Panc1 (cell line): ENCODE measurements at regions not wholly inside any gene's neighbourhood (a gene's known extent, or its start where the extent isn't known, plus 50 kb on each side); places are given as distances from the start of the nearest gene placed in this dataset.

Source experiments
- POLR2AphosphoS5 ChIP-seq: IDR thresholded peaks from 2 replicates; pipeline ENCODE4 v1.6.1; 2012; ENCODE audit warnings: mild to moderate bottlenecking, low read depth, low read length, moderate library complexity
- TF ChIP-seq, protein P1 (sequence below): fragments of 450-650 bp; IDR thresholded peaks from 2 replicates; pipeline ENCODE4 v1.5.1; 2017; ENCODE audit warnings: mild to moderate bottlenecking

GRCh38 chr14:89501381-89501780, 84.3 kb upstream of the FOXN3 start:
- TF ChIP-seq, protein P1, sequence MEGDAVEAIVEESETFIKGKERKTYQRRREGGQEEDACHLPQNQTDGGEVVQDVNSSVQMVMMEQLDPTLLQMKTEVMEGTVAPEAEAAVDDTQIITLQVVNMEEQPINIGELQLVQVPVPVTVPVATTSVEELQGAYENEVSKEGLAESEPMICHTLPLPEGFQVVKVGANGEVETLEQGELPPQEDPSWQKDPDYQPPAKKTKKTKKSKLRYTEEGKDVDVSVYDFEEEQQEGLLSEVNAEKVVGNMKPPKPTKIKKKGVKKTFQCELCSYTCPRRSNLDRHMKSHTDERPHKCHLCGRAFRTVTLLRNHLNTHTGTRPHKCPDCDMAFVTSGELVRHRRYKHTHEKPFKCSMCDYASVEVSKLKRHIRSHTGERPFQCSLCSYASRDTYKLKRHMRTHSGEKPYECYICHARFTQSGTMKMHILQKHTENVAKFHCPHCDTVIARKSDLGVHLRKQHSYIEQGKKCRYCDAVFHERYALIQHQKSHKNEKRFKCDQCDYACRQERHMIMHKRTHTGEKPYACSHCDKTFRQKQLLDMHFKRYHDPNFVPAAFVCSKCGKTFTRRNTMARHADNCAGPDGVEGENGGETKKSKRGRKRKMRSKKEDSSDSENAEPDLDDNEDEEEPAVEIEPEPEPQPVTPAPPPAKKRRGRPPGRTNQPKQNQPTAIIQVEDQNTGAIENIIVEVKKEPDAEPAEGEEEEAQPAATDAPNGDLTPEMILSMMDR: no peak
- no peak for TF ChIP-seq POLR2AphosphoS5
